ENCODE measurements at regions not wholly inside any gene's neighbourhood (a gene's known extent, or its start where the extent isn't known, plus 50 kb on each side); places are given as distances from the start of the nearest gene placed in this dataset.

DNA sequence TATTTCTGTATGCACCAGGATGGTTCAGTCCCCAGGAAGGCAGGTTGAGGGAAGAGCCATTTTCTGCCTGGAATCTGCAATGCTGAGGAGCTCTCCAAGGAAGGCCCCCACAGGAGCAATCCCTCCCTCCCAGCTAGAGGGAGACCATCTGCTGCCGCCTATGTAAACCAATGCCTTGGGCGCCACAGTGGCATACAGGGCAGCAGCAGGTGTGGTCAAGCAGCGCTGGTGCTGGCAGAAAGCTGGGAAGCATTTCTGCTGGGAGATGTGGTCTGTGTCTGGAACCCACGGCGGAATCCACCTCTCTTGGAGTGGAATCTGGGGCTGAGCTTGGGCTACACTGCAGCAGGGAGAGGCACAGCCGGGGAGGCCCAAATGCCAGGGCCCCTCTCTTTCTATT, 283.3 kb downstream of the RRAGC start:
- H2AFZ ChIP-seq (ENCODE audit: low read length): no peak overlapping the region
- no peaks in the 10 kb centered on the region for H4K20me1 ChIP-seq (ENCODE audit: control insufficient read depth, extremely low read depth, insufficient read depth, low read length)
- no peaks in the 10 kb centered on the region for H3K9me3 ChIP-seq (ENCODE audit: control insufficient read depth, insufficient read depth, low read depth, low read length)
- H3K27me3 ChIP-seq (ENCODE audit: control insufficient read depth, insufficient read depth, low read length): no peaks in the 10 kb centered on the region
- no peaks in the 10 kb centered on the region for H3K36me3 ChIP-seq (ENCODE audit: control insufficient read depth, insufficient read depth, low read length)
- H3K9ac ChIP-seq (ENCODE audit: insufficient read depth, low read length): no peak overlapping the region
- H3K27ac ChIP-seq (ENCODE audit: insufficient read depth, low read length): no peak overlapping the region
- TF ChIP-seq, protein P1, sequence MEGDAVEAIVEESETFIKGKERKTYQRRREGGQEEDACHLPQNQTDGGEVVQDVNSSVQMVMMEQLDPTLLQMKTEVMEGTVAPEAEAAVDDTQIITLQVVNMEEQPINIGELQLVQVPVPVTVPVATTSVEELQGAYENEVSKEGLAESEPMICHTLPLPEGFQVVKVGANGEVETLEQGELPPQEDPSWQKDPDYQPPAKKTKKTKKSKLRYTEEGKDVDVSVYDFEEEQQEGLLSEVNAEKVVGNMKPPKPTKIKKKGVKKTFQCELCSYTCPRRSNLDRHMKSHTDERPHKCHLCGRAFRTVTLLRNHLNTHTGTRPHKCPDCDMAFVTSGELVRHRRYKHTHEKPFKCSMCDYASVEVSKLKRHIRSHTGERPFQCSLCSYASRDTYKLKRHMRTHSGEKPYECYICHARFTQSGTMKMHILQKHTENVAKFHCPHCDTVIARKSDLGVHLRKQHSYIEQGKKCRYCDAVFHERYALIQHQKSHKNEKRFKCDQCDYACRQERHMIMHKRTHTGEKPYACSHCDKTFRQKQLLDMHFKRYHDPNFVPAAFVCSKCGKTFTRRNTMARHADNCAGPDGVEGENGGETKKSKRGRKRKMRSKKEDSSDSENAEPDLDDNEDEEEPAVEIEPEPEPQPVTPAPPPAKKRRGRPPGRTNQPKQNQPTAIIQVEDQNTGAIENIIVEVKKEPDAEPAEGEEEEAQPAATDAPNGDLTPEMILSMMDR (conservative IDR thresholded peaks at IDR 0.05 in 1 of 2, IDR thresholded peaks at IDR 0.05 in 1 of 2; ENCODE audit: low read depth in 1 of 2, low read length in 2 of 2): no peak
- no peak for TF ChIP-seq EZH2 (IDR thresholded peaks at IDR 0.05; ENCODE audit: low read length, missing control alignments)
- no peak overlapping the region for H3K4me3 ChIP-seq (replicated peaks in 1 of 4; ENCODE audit: control extremely low read depth in 1 of 4, insufficient read depth in 1 of 4, low read depth in 3 of 4, low read length in 4 of 4)
- H3K4me1 ChIP-seq (ENCODE audit: control insufficient read depth, extremely low read depth, insufficient read depth, low read length): no peaks in the 10 kb centered on the region
- H3K4me2 ChIP-seq (ENCODE audit: extremely low read depth, insufficient read depth, low read length): no peak overlapping the region
- DNase-seq (ENCODE audit: low read depth in 2 of 2): no peak
- H3K79me2 ChIP-seq (ENCODE audit: control insufficient read depth, insufficient read depth, low read length): no peaks in the 10 kb centered on the region

DNA sequence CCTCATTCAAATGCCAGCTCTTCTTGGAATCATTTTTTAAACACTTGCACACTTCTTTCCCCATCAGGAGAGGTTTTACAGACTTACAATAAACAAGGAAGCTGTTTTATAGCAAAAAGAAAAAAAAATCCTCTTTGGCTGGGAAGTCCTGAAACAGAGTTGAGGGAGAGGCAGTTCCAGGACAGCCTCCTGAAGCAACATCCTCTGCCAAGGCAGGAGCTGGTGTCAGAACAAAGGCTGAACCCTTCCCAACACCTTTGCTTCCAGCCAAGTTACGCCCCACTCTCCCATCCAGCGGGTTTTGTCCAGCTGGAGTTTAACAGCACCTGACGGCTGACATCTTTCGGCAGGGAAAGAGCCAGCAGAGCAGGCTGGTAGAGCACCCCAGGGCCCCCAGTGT, 287.8 kb downstream of the RRAGC start:
- no peak overlapping the region for H2AFZ ChIP-seq (ENCODE audit: low read length)
- no peaks in the 10 kb centered on the region for H4K20me1 ChIP-seq (ENCODE audit: control insufficient read depth, extremely low read depth, insufficient read depth, low read length)
- no peaks in the 10 kb centered on the region for H3K79me2 ChIP-seq (ENCODE audit: control insufficient read depth, insufficient read depth, low read length)
- no peaks in the 10 kb centered on the region for H3K36me3 ChIP-seq (ENCODE audit: control insufficient read depth, insufficient read depth, low read length)
- no peak for DNase-seq (ENCODE audit: low read depth in 2 of 2)
- H3K9ac ChIP-seq (ENCODE audit: insufficient read depth, low read length): no peak overlapping the region
- TF ChIP-seq EZH2 (IDR thresholded peaks at IDR 0.05; ENCODE audit: low read length, missing control alignments): no peak
- TF ChIP-seq, protein P1 (conservative IDR thresholded peaks at IDR 0.05 in 1 of 2, IDR thresholded peaks at IDR 0.05 in 1 of 2; ENCODE audit: low read depth in 1 of 2, low read length in 2 of 2): no peak
- H3K27me3 ChIP-seq (ENCODE audit: control insufficient read depth, insufficient read depth, low read length): no peaks in the 10 kb centered on the region
- no peaks in the 10 kb centered on the region for H3K4me1 ChIP-seq (ENCODE audit: control insufficient read depth, extremely low read depth, insufficient read depth, low read length)
- H3K4me2 ChIP-seq (ENCODE audit: extremely low read depth, insufficient read depth, low read length): no peak overlapping the region
- H3K27ac ChIP-seq (ENCODE audit: insufficient read depth, low read length): no peak overlapping the region
- H3K9me3 ChIP-seq (ENCODE audit: control insufficient read depth, insufficient read depth, low read depth, low read length): no peaks in the 10 kb centered on the region
- no peak overlapping the region for H3K4me3 ChIP-seq (replicated peaks in 1 of 4; ENCODE audit: control extremely low read depth in 1 of 4, insufficient read depth in 1 of 4, low read depth in 3 of 4, low read length in 4 of 4)

DNA sequence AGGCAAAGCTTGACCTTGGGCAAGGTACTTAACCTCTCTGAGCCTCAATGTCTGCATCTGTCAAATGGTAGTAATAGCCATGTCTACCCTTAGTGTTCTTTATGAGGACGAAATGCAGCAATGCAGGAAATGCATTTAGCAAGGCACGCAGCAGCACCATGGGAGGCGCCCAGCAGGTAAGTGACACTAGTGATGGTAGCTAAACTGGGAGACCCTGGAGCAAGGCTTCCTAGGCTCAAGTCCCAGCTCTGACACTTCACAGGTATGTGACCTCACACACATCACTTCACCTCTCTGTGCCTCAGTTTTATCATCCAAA, 289.0 kb downstream of the RRAGC start:
- no peak overlapping the region for H3K4me3 ChIP-seq (replicated peaks in 1 of 4; ENCODE audit: control extremely low read depth in 1 of 4, insufficient read depth in 1 of 4, low read depth in 3 of 4, low read length in 4 of 4)
- H3K9me3 ChIP-seq (ENCODE audit: control insufficient read depth, insufficient read depth, low read depth, low read length): no peaks in the 10 kb centered on the region
- no peaks in the 10 kb centered on the region for H3K4me1 ChIP-seq (ENCODE audit: control insufficient read depth, extremely low read depth, insufficient read depth, low read length)
- no peak for DNase-seq (ENCODE audit: low read depth in 2 of 2)
- H3K27me3 ChIP-seq (ENCODE audit: control insufficient read depth, insufficient read depth, low read length): no peaks in the 10 kb centered on the region
- H3K4me2 ChIP-seq (ENCODE audit: extremely low read depth, insufficient read depth, low read length): no peak overlapping the region
- no peaks in the 10 kb centered on the region for H3K36me3 ChIP-seq (ENCODE audit: control insufficient read depth, insufficient read depth, low read length)
- no peak overlapping the region for H3K9ac ChIP-seq (ENCODE audit: insufficient read depth, low read length)
- H3K79me2 ChIP-seq (ENCODE audit: control insufficient read depth, insufficient read depth, low read length): no peaks in the 10 kb centered on the region
- H4K20me1 ChIP-seq (ENCODE audit: control insufficient read depth, extremely low read depth, insufficient read depth, low read length): no peaks in the 10 kb centered on the region
- H3K27ac ChIP-seq (ENCODE audit: insufficient read depth, low read length): no peak overlapping the region
- no peak overlapping the region for H2AFZ ChIP-seq (ENCODE audit: low read length)
- TF ChIP-seq, protein P1 (conservative IDR thresholded peaks at IDR 0.05 in 1 of 2, IDR thresholded peaks at IDR 0.05 in 1 of 2; ENCODE audit: low read depth in 1 of 2, low read length in 2 of 2): no peak
- no peak for TF ChIP-seq EZH2 (IDR thresholded peaks at IDR 0.05; ENCODE audit: low read length, missing control alignments)

All from fibroblast of lung (primary cell).